Hepatocyte (in vitro differentiated cells): ENCODE measurements at regions not wholly inside any gene's neighbourhood (a gene's known extent, or its start where the extent isn't known, plus 50 kb on each side); places are given as distances from the start of the nearest gene placed in this dataset.

Experiments
- CTCF ChIP-seq: fragments of 200-600 bp; sonication (generic); IDR thresholded peaks from 2 replicates; pipeline ENCODE4 v1.5.1; 2016; ENCODE audit warnings: antibody characterized with exemption, mild to moderate bottlenecking; ENCODE audit not compliant: poor library complexity
- EZH2phosphoT487 ChIP-seq: fragments of 200-600 bp; sonication (generic); IDR thresholded peaks from one replicate; pipeline ENCODE4 v1.6.1; 2018; ENCODE audit warnings: antibody characterized with exemption, mild to moderate bottlenecking, low read depth, moderate library complexity; ENCODE audit not compliant: unreplicated experiment, severe bottlenecking

GRCh38 chr11:128343135-128343514 is 244.2 kb downstream of the ETS1 start:
- TF ChIP-seq CTCF (no peak), EZH2phosphoT487 (no peak)
